Endothelial cell of umbilical vein (primary cell): ENCODE measurements at regions not wholly inside any gene's neighbourhood (a gene's known extent, or its start where the extent isn't known, plus 50 kb on each side); places are given as distances from the start of the nearest gene placed in this dataset.

Experiments used
- BruUV-seq: library from RNA; stranded (reverse); fragments of 400-500 nt; replicated peaks from 2 replicates; lab custom pipeline; 2021; lab: Mats Ljungman, UMichigan
- CTCF ChIA-PET: fragments of 300-600, 350-600 bp; sonication (Branson Sonifier 250); formaldehyde crosslinking; loops from one replicate; lab custom pipeline; 2021; ENCODE audit warnings: antibody characterized with exemption, inconsistent platforms; lab: Charles Lee
- POLR2A ChIA-PET: fragments of 300-600, 350-600 bp; sonication (Branson Sonifier 250); formaldehyde crosslinking; loops from one replicate; lab custom pipeline; 2021; ENCODE audit warnings: antibody characterized with exemption, inconsistent platforms; lab: Charles Lee
- DNase-seq: peaks from one replicate; pipeline ENCODE4 v3.0.0-alpha.2; 2011; ENCODE audit warnings: low read depth, low spot score
- FAIRE-seq: peaks from 2 replicates; lab custom pipeline; 2011; peaks lifted over from hg19 to GRCh38; lab: Jason Lieb, UNC
- H2AFZ ChIP-seq: 2 replicates; pipeline ENCODE4 v1.6.0; 2012; ENCODE audit warnings: low read depth, low read length, control low read depth, inconsistent platforms
- H3K27ac ChIP-seq: 2 replicates; pipeline ENCODE4 v1.5.1; 2011; ENCODE audit warnings: low read depth, mild to moderate bottlenecking, control low read depth, low read length, moderate library complexity; ENCODE audit not compliant: insufficient read depth
- H3K27me3 ChIP-seq, 2 experiments: 2 replicates each; pipeline versions ENCODE4 v1.6.0 to v1.6.1; 2011; ENCODE audit warnings: low read length in 2 of 2, mixed read lengths in 1 of 2; ENCODE audit not compliant: control insufficient read depth in 2 of 2, insufficient read depth in 2 of 2
- H3K36me3 ChIP-seq, 2 experiments: 2 replicates in 1 of 2; 3 replicates in 1 of 2; pipeline ENCODE4 v1.5.1; 2011; ENCODE audit warnings: low read length in 2 of 2, mild to moderate bottlenecking in 1 of 2, moderate library complexity in 1 of 2; ENCODE audit not compliant: control insufficient read depth in 2 of 2, insufficient read depth in 2 of 2; ENCODE audit errors: extremely low read depth in 1 of 2
- H3K4me1 ChIP-seq: 3 replicates; pipeline ENCODE4 v1.5.1; 2011; ENCODE audit warnings: mild to moderate bottlenecking, low read length; ENCODE audit not compliant: control insufficient read depth, insufficient read depth; ENCODE audit errors: extremely low read depth
- H3K4me2 ChIP-seq: 2 replicates; pipeline ENCODE4 v1.6.1; 2011; ENCODE audit warnings: low read length, control low read depth, mixed read lengths; ENCODE audit not compliant: insufficient read depth
- H3K4me3 ChIP-seq, 3 experiments: fragments of 200-600 bp in 1 of 3; sonication (generic), shearing (Covaris generic) in 1 of 3; replicated peaks in 1 of 3; 2 replicates each; pipeline ENCODE4 v1.5.1; 2011 to 2016; ENCODE audit warnings: control low read depth in 3 of 3, low read length in 3 of 3, mild to moderate bottlenecking in 2 of 3, inconsistent platforms in 1 of 3, low read depth in 1 of 3, moderate library complexity in 1 of 3; ENCODE audit not compliant: insufficient read depth in 1 of 3
- H3K79me2 ChIP-seq: 2 replicates; pipeline ENCODE4 v1.6.0; 2012; ENCODE audit warnings: low read length, inconsistent platforms; ENCODE audit not compliant: control insufficient read depth, insufficient read depth
- H3K9ac ChIP-seq: replicated peaks from 2 replicates; pipeline ENCODE3; 2011; ENCODE audit warnings: low read length, control low read depth; ENCODE audit not compliant: insufficient read depth; ENCODE audit errors: extremely low read depth
- H3K9me1 ChIP-seq: replicated peaks from 3 replicates; pipeline ENCODE4 v1.6.0; 2011; ENCODE audit warnings: mild to moderate bottlenecking, low read length; ENCODE audit not compliant: control insufficient read depth, insufficient read depth; ENCODE audit errors: extremely low read depth
- H3K9me3 ChIP-seq: replicated peaks from 2 replicates; pipeline ENCODE4 v1.5.1; 2012; ENCODE audit warnings: low read length, inconsistent platforms; ENCODE audit not compliant: control insufficient read depth, insufficient read depth
- H4K20me1 ChIP-seq: replicated peaks from 2 replicates; pipeline ENCODE3; 2011; ENCODE audit warnings: mild to moderate bottlenecking, low read length; ENCODE audit not compliant: control insufficient read depth, insufficient read depth; ENCODE audit errors: extremely low read depth
- CTCF ChIP-seq, 2 donors: IDR thresholded peaks; 1 replicate in 1 of 2; 2 replicates in 1 of 2; pipeline ENCODE4 v1.5.1; 2011; ENCODE audit warnings: low read length in 2 of 2, mild to moderate bottlenecking in 2 of 2, moderate library complexity in 2 of 2, control low read depth in 1 of 2, inconsistent platforms in 1 of 2, low read depth in 1 of 2; ENCODE audit not compliant: insufficient read depth in 1 of 2; ENCODE audit errors: extremely low read depth in 1 of 2
- EZH2 ChIP-seq: IDR thresholded peaks from 2 replicates; pipeline ENCODE4 v1.6.1; 2012; ENCODE audit warnings: borderline replicate concordance, low read depth, mild to moderate bottlenecking, moderate library complexity, low read length, inconsistent platforms; ENCODE audit not compliant: severe bottlenecking
- FOS ChIP-seq: IDR thresholded peaks from 2 replicates; pipeline ENCODE4 v1.6.1; 2011; ENCODE audit warnings: mild to moderate bottlenecking, low read length, moderate library complexity, borderline replicate concordance; ENCODE audit not compliant: insufficient read depth
- GATA2 ChIP-seq: IDR thresholded peaks from 2 replicates; pipeline ENCODE4 v1.7.0; 2011; ENCODE audit warnings: low read depth, mild to moderate bottlenecking, moderate library complexity, mixed read lengths, low read length; ENCODE audit not compliant: insufficient read length, insufficient read depth
- JUN ChIP-seq: IDR thresholded peaks from 2 replicates; pipeline ENCODE4 v1.6.1; 2011; ENCODE audit warnings: borderline replicate concordance, low read depth; ENCODE audit not compliant: insufficient read length, insufficient read depth
- MAX ChIP-seq: IDR thresholded peaks from 2 replicates; pipeline ENCODE4 v1.6.1; 2011; ENCODE audit not compliant: insufficient read depth, insufficient read length
- MYC ChIP-seq: IDR thresholded peaks from one replicate; pipeline ENCODE4 v1.6.1; 2011; ENCODE audit warnings: mild to moderate bottlenecking, low read depth, low read length
- POLR2A ChIP-seq: IDR thresholded peaks from 2 replicates; pipeline ENCODE4 v1.6.1; 2012; ENCODE audit warnings: low read depth, mild to moderate bottlenecking, control low read depth, low read length
- POLR2AphosphoS5 ChIP-seq: IDR thresholded peaks from 2 replicates; pipeline ENCODE4 v1.6.1; 2012; ENCODE audit warnings: low read depth, mild to moderate bottlenecking, control low read depth, low read length, moderate library complexity; ENCODE audit not compliant: insufficient read depth
- dilution Hi-C: fragments of 300-500 bp; cut with MboI; formaldehyde crosslinking; loops from one replicate; pipeline ENCODE4 v1.15.0; 2019; ENCODE audit warnings: low sequenced_read_pairs; ENCODE audit not compliant: extremely low pct_ligation_motif_present
- intact Hi-C: fragments of 100-400 bp; cut with micrococcal nuclease; formaldehyde crosslinking; loops from one replicate; pipeline ENCODE4 v1.10.0; 2022

- Histone ChIP-seq H3K4me2 (no peak overlapping the region), H3K9me1 (no peaks in the 10 kb centered on the region), H3K9me3 (no peaks in the 10 kb centered on the region), H3K79me2 (no peaks in the 10 kb centered on the region), H3K27me3 (peaks cover 0 to 2% of the 10 kb centered on the region in 2 experiments), H2AFZ (no peak overlapping the region), H3K9ac (no peak overlapping the region), H3K27ac (no peak overlapping the region), H4K20me1 (no peaks in the 10 kb centered on the region), H3K36me3 (no peaks in the 10 kb centered on the region), H3K4me3 (no peak overlapping the region), H3K4me1 (no peaks in the 10 kb centered on the region)
- BruUV-seq, result no TSS peak
- FAIRE-seq (no peak), DNase-seq (no peak)
- ChIA-PET POLR2A (no interaction called here), CTCF (no interaction called here)
- intact Hi-C loops, result no loop called here
- TF ChIP-seq POLR2A, result no peak
- no peak for TF ChIP-seq MAX
- TF ChIP-seq CTCF (IDR thresholded peaks at IDR 0.05; ENCODE audit: extremely low read depth in 1 of 2, insufficient read depth in 1 of 2, low read depth in 1 of 2, low read length in 2 of 2), result no peak
- TF ChIP-seq EZH2, result no peak
- TF ChIP-seq POLR2AphosphoS5, result no peak
- TF ChIP-seq JUN, result no peak
- no peak for TF ChIP-seq FOS
- TF ChIP-seq GATA2, result no peak
- no peak for TF ChIP-seq MYC
- dilution Hi-C loops, result no loop called here
Measured at GRCh38 chr3:148493631-148494030, 204.1 kb upstream of the AGTR1 start.
